Stimulated activated CD4-positive, alpha-beta T cell treated with anti-CD3 and anti-CD28 coated beads, Interleukin-2, amount 100 ng/mL, for 24 hours (primary cell): ENCODE measurements at regions not wholly inside any gene's neighbourhood (a gene's known extent, or its start where the extent isn't known, plus 50 kb on each side); places are given as distances from the start of the nearest gene placed in this dataset.

Source experiments
- DNase-seq, 2 donors: peaks; one replicate each; pipeline ENCODE4 v3.0.0-alpha.2; 2020

DNA sequence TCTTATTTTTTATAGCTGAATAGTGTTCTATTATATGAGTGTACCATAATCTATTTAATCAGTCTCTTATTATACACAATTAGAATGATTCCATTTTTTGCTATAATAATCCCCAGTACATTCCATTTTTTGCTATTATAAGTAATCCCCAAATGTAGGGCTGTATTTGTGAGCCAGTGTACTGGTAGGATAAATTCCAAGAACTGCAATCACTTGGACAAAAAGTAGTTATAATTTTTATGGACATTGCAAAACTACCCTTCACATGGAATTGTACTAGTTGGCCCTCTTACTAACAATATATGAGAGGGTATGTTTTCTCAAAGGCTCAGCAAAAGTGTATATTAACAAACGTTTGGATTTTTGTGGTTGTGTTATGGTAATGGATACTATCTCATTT is 481.7 kb upstream of the CLINT1 start:
- DNase-seq: no peak

DNA sequence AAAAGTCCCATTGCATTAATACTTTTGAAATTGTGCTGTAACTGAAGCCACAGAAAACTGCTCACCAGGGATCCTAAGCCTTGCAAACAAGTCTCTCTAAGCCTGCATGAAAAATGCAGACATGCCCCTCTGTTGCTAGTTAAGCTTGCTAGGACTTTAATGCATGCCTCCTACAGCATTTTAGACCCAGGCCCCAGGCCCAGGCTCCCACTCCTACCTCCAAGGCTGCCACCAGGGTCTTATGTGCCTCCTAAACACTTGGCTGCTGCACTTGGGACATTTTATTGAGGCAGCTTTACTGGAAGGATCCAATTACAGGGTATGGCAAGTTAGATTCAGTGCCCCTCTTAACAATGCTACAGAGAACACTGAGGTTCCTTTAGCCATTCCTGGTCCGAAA is 467.3 kb upstream of the CLINT1 start:
- DNase-seq: no peak

DNA sequence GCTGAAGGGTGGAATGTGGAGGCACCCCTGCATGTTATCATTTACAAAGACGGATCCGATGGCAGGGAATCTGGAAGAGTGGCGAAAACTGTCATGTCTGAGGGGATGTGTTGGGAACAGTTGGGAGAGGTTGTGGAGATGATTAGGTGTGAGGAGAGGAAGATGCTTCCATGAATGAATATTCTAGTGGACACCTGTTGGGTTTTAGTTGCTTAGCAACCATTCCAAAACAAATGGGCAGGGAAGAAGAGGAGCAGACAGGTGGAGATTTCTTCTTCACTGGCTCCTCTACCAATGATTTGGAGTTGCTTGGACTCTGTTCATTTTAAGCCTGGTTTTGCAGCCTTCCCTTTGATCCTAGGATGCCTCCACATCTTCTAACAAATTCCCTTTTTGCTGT is 465.3 kb upstream of the CLINT1 start:
- no peak for DNase-seq

DNA sequence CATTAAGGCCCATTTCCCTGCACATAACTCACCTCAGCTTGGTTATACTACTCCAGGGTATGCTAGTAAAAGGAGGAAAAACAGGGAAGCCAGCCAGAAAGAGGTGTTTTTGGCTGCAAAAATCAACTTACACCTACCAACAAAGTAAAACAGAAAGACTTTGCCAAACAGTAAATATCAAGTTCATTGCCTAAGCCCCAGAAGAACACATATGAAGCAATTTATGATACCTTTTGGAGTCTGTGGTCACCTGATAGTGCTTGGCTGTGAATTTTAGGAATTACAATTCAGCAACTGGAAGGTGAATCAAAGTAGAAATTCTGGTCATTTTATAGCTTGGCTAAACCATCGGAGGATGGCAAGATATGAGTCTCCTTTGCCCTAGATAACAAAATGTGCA is 463.7 kb upstream of the CLINT1 start:
- DNase-seq: no peak

DNA sequence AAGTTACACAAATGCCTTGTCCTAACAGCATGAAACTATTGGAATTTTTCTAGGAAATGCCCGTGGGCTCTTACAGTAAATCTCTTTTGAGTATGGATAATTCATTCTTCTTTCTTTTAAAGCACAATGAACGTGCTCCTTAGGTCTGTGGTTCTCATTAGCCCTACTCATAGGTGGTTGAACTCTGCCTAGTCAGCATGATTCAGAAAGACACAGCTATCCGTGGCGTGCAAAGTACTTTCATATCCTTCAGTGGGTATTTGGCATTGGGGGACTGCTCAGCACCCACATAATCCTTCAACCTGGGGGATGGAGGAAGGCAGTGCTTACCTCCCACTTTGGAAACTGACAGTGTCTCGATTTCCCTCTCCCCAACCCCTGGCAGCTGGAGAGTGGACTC is 462.0 kb upstream of the CLINT1 start:
- no peak for DNase-seq

DNA sequence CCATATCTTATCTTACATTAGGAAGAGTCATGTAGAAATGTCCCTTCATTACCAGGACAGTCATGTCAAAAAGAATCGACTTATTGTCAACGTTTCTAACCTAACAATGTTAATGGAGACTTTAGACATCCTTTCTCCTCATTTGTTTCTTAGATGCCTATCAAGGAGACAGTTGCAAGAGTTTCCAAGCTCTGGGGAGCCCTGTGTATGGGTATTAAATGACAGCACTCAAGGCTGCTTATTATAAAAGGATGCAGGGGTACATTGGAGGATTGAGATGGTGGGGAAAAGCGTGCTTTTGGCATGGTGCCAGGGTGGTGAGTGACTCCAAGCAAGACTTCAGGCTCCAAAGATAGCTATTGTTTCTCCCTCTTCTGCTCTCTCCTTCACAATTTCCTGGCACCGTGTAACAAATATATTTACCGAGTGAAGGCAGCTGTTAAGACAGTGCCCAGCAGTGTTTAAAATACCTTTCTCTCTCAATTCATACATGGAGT is 461.3 kb upstream of the CLINT1 start:
- DNase-seq: no peak

DNA sequence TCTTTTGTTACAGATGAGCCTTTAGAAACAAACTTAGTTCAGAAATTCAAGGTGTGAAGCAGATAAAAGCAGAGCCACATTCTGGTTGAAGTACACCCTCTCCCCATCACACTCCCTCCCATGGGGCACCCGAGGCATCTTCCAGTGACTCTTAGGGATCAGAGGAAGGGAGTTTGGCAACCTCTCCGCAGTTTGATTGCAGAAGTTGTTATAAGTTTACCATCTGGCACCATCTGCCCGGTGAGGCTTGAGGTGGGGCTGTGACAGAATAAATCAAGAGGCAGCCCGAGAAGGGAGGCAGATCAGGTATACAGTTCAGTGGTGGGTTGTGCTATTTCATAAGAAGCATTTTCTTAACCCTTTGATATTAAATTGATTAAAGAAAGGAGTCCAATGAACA is 458.6 kb upstream of the CLINT1 start:
- no peak for DNase-seq

DNA sequence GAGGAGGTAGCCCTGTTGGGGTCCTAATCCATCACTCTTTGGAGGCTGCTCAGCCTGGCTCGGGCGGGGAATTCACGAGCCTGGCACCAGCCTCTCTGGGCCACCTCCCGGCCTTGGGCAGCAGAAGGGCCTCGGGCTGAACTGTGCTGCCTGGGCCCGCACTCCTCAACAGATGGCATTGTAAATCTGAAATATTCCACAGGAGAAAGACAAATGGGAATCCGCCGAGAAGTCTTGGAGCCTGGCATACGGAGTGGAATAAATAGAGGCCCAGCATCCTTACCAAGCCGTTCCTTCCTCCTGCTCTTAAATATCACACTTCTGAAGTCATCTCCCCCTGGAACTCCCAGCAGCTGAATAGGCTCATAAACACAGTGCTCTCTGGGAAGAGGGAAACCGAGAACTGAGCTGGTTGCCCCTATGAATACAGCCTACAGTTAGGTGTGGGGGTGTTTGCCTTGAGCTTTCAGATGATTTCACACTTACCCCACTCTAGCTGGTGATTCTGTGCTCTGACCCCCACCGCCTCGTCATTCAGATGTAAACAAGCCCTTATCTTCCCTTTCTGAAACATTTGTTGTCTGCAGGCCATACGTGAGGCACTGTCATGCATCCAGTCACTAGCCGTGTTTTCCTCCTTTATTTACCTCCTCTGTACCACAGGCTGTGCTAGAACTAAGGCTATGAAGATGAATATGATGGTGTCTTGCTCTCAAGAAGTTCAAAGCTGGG is 455.0 kb upstream of the CLINT1 start:
- DNase-seq: no peak

DNA sequence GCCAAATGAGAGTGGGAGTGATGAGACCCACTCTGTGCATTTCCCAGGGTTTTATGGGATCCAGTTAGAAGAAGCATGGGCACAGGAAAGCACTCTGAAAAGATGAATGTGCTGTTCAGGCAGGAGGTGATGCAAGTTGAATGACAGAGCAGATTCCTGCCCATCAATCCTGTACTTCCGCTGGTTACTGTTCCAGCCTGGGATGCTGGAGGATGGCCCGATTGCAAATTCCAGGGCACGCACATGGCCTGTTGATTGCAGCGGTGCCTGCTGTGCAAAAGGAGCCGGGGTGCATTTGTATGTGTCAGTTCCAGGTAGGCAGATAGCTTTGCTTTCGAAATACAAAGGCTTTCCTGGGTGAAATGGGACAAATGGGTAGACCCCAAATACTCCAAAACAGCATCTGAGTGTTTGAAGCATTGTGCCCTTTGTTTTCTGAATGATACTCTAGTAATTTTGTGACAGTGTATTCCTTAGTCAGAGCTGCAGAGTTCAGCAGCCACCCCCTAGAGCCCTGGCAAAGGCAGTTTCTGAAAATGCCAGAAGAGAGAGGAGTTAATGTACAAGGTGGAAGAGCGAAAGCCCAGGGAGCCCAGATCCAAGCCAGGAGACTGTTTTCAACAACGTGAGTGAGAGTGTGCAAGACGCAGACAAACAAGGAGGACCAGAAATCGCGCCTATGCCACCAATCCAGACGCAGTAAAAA is 454.2 kb upstream of the CLINT1 start:
- DNase-seq: no peak

DNA sequence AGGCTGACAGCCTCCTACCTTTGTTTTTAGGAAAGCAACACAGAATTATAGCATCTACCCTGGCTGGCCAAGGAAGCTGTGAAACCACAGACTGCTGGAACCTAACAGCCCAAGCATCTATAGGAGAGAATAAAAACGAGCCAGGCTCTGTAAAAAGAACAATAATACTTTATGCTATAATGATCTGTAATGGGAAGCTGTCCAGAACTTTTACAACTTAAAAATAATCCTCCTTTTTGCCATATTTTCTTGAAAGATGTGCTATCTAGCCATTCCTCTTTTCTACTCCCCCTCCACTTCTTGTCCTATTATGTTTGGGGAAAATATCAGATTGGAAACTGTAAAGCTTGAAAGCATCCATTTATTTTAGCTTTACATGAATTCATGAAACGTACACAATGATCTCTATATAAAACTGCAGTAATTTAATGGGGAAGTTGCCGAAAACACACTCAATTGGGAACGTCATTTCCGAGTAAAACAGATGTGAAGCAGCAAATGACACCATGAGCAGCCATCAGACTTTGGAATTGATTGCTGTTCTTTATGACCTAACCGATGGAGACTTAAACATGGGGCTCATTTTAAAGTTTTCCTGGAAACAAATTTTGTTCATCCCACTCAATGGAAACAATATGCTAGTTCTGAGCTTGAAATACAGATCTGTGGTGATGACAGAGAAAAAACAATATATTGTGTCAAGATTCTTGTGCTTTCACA is 450.3 kb upstream of the CLINT1 start:
- no peak for DNase-seq

DNA sequence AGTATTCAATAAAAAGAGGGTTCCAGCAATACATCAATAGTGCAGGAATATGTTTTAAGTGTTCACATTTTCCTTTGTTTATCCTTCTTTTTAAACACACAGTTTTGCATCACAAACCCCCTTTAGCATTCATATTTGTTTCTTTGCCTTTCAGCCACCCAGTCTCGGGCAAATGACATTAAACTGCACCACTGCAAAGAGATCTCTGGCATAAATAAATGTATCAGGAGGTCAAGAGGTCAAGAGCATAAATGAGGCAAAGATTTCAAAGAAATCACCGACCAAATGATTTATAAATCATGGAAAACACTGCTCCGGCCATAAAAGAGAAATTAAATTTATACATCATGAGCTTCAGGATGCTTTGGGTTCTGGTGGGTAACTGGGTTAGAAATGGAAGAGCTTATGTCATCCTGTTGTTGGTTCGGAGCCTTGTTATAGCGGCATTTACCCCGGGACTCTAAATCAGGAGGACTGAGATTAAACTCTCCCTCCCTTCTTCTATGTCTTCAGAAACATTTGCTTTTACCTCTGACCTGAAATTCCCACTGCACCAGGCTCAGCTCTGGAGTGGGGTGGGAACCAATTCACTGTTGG is 449.6 kb upstream of the CLINT1 start:
- no peak for DNase-seq

DNA sequence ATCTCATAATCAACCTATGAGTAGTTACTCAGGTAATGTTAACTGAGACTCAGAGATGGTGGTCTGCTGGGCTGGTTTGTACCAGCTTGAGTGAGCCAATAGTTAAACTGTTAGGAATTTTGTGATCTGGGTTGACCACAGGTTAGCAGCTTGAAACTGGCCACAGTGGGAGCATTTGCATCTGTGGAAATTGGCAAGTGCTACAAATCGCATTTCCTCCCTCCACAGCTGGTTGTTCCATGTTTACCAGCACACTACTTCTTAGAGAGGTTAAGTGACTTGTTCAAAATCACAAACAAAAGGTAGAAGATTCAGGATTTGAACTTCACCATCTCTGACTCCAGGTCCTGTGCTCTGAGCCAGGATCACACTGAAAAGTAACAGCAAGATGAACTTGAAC is 446.9 kb upstream of the CLINT1 start:
- DNase-seq: no peak

DNA sequence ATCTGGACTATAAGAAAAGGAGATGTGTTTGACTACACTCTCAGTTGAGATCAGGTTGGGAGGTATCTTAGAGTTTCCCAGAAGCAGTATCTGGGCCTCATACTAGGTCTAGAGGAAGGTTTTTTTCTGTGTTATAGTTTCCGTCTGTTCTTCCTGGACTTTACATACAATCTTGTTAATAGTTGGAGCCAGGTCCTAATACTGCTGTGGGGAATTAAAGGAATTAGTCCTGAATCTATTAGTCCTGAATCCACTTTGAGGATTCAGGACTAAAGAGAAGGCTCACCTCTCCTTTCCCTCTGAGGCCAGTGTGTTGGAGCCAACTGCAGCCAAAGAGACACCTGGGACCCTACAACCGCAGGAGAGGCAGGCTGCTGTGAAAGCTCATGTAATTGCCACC is 445.7 kb upstream of the CLINT1 start:
- DNase-seq: no peak

DNA sequence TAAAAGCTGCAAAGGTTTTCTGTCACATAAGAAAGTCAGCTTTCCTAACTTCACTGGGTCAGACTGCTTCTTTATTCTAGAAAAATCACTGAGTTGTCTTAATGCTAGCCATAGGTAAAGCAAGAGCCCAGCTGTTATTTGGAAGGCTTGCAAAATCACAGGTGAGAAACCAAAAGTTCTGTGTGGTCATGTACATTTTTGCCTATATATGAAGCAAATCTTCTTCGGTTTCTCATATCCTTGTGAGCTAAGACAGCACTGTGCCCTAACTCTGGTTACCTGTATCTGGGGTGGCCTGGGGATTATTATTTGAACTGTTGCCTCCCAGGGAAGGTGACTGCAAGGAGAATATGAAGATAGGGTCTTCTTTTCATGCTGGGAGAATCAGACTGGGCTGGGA is 444.9 kb upstream of the CLINT1 start:
- no peak for DNase-seq

DNA sequence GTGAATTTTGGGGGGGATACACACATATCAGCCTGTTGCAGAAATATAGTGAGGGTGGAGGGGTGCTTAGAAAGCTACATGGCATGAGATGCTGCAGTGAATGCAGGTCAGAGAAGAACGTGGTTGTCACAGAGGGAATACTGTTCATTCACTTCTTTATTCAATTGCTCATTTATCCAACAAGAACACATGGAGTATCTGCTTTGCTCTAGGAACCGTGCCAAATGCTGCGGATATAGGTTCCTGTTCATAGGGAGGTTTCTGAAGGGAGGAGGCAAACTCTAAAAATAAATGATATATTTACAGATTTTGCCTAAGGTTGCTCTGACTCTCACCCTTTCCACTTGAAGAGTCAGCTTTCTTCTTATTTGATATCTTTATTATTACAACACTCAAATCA is 444.3 kb upstream of the CLINT1 start:
- DNase-seq: no peak

DNA sequence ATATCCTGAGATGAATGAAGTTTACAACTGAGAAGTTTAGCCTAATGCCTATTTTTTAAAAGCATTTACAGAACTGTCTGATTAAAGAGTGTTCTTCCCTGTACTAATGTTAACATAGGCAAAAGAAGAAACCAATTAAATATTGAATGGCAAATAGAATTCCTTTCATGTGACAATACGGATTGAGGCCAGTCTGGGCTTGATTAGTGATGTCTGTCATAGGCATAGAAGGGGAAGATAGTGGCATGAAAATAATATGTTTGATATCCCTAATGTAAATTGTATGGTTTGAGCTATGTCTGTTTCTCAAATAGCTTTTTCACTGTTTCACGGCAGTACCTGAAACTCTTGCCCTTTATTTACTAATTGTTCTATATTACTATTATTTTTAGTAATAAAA is 443.1 kb upstream of the CLINT1 start:
- DNase-seq: no peak

DNA sequence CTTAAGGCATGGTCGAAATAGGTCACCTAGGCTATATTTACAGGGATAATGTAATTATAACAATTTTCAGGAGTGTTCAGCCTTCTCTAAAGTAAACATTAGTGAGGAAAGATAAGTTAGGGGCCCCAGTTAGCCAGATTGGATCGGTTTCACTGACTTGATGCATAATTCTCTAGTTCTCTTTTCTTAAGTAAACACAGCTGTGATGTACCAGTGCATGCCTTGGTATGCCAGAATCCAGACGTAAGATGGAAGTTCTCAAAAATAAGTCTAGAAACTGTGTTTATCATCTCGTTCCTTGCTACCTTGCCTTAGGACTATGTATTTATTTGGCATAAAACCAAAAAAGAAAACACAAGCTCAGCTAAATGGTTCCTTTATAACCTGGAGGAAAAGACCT is 442.2 kb upstream of the CLINT1 start:
- no peak for DNase-seq

DNA sequence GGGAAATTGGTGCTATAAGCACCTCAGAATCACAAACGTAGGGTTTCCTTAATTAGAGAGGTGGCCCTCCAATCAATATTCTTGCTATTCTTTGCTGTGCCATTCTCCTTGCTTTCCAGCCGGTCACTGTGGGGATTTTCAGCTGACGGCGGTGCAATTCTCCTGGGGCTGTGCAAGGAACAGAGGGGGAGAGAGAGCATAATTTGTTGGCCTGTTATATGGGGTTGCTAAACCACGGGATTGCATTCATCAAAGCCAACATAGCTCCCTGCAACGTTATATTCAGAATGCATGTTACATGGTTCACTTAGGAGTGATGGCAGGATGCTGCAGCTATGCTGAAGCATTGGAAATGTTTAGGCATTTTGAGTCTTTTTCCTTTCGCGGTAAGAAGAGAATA is 441.3 kb upstream of the CLINT1 start:
- no peak for DNase-seq

DNA sequence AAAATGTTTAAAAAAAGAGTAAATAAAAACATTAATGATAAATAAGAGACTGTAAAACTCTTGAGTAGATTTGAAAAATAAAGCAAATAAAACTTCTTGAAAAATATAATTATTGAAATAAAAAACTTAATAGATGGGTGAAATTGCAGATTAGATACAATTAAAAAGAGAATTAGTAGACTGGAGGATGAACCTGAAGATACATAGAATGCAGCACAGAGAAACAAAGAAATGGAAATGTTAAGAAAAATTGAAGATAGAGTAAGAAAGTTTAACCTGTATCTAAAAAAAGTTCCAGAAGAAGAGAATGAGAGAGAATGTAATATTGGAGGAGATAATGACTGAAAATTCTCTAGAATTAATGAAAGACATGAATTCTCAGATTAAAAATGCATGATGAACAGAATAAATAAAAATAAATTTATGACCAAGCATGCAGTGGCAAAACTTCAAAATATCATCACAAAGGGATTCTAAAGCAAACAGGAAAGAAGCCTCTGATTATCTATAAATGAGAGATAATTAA is 438.1 kb upstream of the CLINT1 start:
- DNase-seq: no peak

DNA sequence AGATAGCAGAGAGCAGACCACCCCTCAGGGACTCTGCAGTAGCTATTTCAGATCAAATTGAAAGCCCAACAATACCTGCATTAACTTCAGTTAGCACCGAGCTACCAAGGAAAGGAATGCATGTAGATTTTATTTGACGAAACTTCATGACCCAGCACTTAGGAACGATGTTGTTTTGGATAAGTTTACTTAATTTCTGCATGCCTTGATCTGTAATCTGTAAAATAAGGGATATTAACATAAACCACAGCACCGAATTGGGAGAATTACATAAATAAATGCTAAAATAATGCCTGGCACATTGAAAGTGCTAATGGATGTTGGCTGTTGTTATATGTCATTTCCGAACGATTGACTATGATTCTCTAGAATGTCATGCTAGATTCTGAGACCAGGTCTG is 435.8 kb upstream of the CLINT1 start:
- no peak for DNase-seq

DNA sequence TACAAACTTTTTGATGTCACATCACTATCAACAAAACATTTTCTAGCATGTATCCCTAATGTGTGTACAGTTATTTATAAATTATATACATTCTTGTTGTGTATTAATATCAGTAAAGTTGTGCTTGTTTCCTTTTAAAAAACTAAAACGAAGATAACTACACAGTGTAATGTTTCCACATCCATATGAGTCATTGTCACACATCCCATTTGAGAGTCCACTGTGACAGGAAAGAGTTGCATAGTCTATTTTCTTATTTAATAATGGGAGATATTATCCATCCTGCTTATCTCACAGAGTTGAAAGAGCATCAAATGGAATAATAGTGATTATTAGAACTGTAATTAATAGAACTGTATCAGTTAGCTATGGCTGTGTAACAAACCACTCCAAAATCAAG is 434.0 kb upstream of the CLINT1 start:
- no peak for DNase-seq

DNA sequence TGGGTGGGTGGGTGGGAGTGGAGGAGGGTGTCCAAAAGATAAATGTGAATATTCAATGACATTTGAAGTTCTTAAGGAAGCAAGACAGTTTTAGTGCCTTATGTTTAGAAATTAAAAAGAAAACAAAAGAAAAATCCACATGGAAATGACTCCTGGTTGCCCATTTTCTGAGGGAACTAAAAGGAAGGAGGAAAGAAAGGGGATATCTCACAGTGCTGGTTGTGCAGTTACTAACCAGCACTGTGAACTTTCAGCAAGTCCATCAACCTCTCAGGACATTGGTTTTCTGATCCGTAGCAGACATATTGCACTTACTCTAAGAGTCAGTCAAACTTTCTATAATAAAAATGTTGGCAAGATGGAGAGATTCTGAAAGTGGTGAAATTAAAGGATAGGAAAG is 431.0 kb upstream of the CLINT1 start:
- DNase-seq: no peak

DNA sequence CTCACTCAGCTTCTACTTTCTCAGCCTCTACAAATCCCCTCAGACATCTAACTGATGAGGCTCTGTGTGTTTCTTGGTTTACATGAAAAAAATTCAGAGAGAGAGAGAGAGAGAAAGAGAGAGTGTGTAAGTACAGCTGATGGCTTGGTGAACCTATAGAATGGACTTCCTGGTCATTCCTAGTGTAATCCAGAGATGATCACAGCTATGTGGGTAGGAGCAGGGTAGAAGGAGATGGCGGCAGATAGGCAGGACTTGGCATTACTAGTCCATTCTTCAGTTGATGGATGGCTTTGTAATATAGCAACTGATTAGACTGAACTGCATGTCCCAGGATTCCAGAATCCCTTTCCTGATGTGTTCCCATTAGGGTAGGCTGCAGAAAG is 429.3 kb upstream of the CLINT1 start:
- DNase-seq: no peak
